Stomach (tissue), 8 donors: ENCODE measurements at regions not wholly inside any gene's neighbourhood (a gene's known extent, or its start where the extent isn't known, plus 50 kb on each side); places are given as distances from the start of the nearest gene placed in this dataset.

Experiments
- DNase-seq, 2 donors: peaks; one replicate each; pipeline versions ENCODE4 v3.0.0 to v3.0.0-alpha.2; 2013 to 2019
- H3K27ac ChIP-seq, 5 donors: fragments of 200-600 bp in 4 of 5; sonication (generic) in 4 of 5; one replicate each; pipeline ENCODE4 v1.5.1; 2013 to 2019; ENCODE audit warnings: mild to moderate bottlenecking in 1 of 5, moderate library complexity in 1 of 5
- H3K27me3 ChIP-seq, 3 donors: fragments of 200-600 bp; sonication (generic); one replicate each; pipeline ENCODE4 v1.5.1; 2017 to 2019; ENCODE audit warnings: mixed run types in 1 of 3
- H3K36me3 ChIP-seq, 4 donors: fragments of 200-600 bp; sonication (generic); 1 replicate in 3 of 4; 2 replicates in 1 of 4; pipeline ENCODE4 v1.5.1; 2016 to 2019
- H3K4me1 ChIP-seq, 4 donors: fragments of 200-600 bp; sonication (generic); one replicate each; pipeline ENCODE4 v1.5.1; 2016 to 2019
- H3K4me3 ChIP-seq, 4 donors: fragments of 200-600 bp; sonication (generic) in 3 of 4; one replicate each; pipeline ENCODE4 v1.5.1; 2016 to 2019; ENCODE audit warnings: mild to moderate bottlenecking in 1 of 4
- H3K9me3 ChIP-seq, 4 donors: fragments of 200-600 bp; sonication (generic); one replicate each; pipeline ENCODE4 v1.5.1; 2016 to 2019
- EP300 ChIP-seq: sonication (generic); formaldehyde crosslinking; IDR thresholded peaks from one replicate; pipeline ENCODE4 v1.6.1; 2017; ENCODE audit warnings: antibody characterized with exemption
- POLR2A ChIP-seq, 4 donors: fragments of 450-650 bp; IDR thresholded peaks; one replicate each; pipeline ENCODE4 v1.6.1; 2016; ENCODE audit warnings: antibody characterized with exemption in 4 of 4, control low read depth in 2 of 4, mild to moderate bottlenecking in 1 of 4, moderate library complexity in 1 of 4
- POLR2AphosphoS5 ChIP-seq, 3 donors: sonication (generic); formaldehyde crosslinking; IDR thresholded peaks; one replicate each; pipeline ENCODE4 v1.6.1; 2016; ENCODE audit warnings: antibody characterized with exemption in 3 of 3
- WGBS, 5 donors: extraction: QIAGEN DNeasy Blood & Tissue Kit in 3 of 5; methylation state at CpG; one replicate each; pipeline versions ENCODE4 v1.1.5 to v1.1.7; 2013 to 2018; 5-methylcytosine and 5-hydroxymethylcytosine counted together
- intact Hi-C: fragments of 100-400 bp; cut with DNase I; formaldehyde crosslinking; loops from one replicate; pipeline ENCODE4 v1.15.1; 2023; ENCODE audit warnings: low total_unique reads
- TF ChIP-seq, protein P1 (sequence below), 7 experiments: fragments of 450-650 bp in 4 of 7; fragments of 200-600 bp in 3 of 7; sonication (generic) in 3 of 7; IDR thresholded peaks; one replicate each; pipeline ENCODE4 v1.5.1; 2016 to 2019; ENCODE audit warnings: antibody characterized with exemption in 7 of 7, control low read depth in 2 of 7, mild to moderate bottlenecking in 1 of 7
- donor health status: healthy with polysubstance abuse.
- donor health status: Bipolar disorder and iron deficiency.
- donor health status: healthy.

DNA sequence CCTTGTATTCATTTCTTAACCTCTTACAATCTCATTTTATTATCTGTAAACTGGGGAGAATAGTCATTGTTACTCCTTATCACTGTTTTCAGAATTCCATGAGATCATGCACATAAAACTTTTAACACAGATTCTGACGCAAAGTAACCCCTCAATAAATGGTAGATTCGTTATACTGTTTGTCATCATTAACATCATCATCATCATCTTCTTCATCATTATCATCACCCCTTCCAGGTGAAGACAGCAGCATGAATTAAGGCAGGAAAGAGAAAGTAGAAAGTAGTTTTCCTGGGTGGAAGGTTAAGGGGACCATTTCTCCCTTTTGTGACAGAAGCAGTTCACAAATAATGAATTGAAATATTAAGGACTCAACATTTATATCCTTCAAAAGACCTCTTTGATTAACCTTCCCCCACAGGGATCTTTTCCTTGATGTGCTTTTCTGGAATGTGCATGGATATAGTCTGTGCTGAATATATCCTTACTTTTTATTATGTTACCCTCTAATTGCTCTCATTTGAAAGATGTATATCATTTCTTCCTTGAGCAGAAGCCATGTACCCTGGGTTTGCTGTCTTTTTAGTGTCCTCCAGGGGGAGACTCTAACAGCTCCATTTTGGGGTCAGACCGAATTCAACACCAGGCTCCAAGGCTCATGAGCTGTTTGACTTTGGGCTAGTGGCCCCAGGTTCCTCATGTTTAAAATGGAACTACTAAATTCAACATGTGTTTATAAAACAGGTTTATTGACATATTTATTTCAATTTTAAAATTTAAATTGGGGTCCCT lies 1029.9 kb upstream of the WWC1 start:
- intact Hi-C loops: no loop called here
- Histone ChIP-seq H3K4me1 (no peaks in the 10 kb centered on the region), H3K27ac (no peak overlapping the region), H3K4me3 (no peak overlapping the region), H3K9me3 (no peaks in the 10 kb centered on the region), H3K36me3 (no peaks in the 10 kb centered on the region), H3K27me3 (no peaks in the 10 kb centered on the region)
- TF ChIP-seq EP300 (no peak), POLR2AphosphoS5 (IDR thresholded peaks at IDR 0.05) (no peak)
- TF ChIP-seq, protein P1, sequence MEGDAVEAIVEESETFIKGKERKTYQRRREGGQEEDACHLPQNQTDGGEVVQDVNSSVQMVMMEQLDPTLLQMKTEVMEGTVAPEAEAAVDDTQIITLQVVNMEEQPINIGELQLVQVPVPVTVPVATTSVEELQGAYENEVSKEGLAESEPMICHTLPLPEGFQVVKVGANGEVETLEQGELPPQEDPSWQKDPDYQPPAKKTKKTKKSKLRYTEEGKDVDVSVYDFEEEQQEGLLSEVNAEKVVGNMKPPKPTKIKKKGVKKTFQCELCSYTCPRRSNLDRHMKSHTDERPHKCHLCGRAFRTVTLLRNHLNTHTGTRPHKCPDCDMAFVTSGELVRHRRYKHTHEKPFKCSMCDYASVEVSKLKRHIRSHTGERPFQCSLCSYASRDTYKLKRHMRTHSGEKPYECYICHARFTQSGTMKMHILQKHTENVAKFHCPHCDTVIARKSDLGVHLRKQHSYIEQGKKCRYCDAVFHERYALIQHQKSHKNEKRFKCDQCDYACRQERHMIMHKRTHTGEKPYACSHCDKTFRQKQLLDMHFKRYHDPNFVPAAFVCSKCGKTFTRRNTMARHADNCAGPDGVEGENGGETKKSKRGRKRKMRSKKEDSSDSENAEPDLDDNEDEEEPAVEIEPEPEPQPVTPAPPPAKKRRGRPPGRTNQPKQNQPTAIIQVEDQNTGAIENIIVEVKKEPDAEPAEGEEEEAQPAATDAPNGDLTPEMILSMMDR (IDR thresholded peaks at IDR 0.05): no peak
- 67 to 83% (median 71%) methylated on average over 3 of the region's 3 CpGs for WGBS, 5 donors
- no peak for DNase-seq

DNA sequence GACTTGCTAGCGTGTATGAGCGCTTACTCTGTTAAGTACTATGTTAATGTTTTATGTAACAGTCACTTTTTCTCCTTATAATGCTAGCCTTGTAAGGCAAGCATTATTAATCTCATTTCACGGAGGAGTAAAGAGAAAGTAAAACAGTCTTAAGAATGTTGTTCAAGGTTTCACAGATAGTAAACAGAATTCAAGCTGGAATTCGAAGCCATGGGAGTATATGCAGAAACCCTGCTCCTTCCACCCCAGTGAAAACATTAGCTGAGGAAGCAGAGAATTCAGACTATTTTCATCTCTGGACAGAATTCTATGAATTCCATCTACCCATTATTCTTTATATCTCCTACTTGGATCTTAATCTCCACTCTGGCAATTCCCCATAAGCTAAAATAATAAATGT lies 1028.3 kb upstream of the WWC1 start:
- Histone ChIP-seq H3K36me3 (no peaks in the 10 kb centered on the region), H3K27me3 (no peaks in the 10 kb centered on the region), H3K4me1 (no peaks in the 10 kb centered on the region), H3K9me3 (no peaks in the 10 kb centered on the region), H3K4me3 (no peak overlapping the region), H3K27ac (no peak overlapping the region)
- intact Hi-C loops: no loop called here
- TF ChIP-seq POLR2A (IDR thresholded peaks at IDR 0.05) (no peak), EP300 (no peak), POLR2AphosphoS5 (IDR thresholded peaks at IDR 0.05) (no peak)
- TF ChIP-seq, protein P1 (IDR thresholded peaks at IDR 0.05): no peak
- no peak for DNase-seq
- WGBS, 5 donors: 49 to 78% (median 60%) methylated on average over 4 of the region's 4 CpGs

DNA sequence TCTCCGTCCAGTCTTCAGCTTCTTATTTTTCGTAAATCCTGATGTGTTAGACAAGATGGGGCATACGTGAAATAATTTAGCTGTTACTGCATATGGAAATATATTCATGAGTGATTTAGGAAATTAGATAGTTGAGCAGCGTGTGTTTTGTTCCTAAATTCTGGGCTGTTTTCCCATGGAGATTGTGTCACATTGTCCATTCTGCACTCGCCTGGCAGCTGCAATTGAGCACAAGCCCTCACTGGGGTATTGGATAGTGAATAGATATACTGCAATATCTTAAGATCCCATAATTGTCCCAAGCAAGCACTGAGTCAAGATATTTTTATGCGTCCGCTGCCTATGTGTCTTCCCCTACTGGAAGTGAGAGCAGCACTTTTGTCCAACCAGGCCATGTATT lies 1027.1 kb upstream of the WWC1 start:
- no peak overlapping the region for H3K27ac ChIP-seq
- no peak for DNase-seq
- H3K36me3 ChIP-seq: no peaks in the 10 kb centered on the region
- intact Hi-C loops: no loop called here
- no peak for TF ChIP-seq POLR2A (IDR thresholded peaks at IDR 0.05)
- no peak for TF ChIP-seq EP300
- TF ChIP-seq POLR2AphosphoS5 (IDR thresholded peaks at IDR 0.05): no peak
- TF ChIP-seq, protein P1 (IDR thresholded peaks at IDR 0.05): no peak
- no peak overlapping the region for H3K4me3 ChIP-seq
- 88 to 89% (median 88%) methylated on average over 7 of the region's 7 CpGs for WGBS, 5 donors
- H3K27me3 ChIP-seq: no peaks in the 10 kb centered on the region
- H3K4me1 ChIP-seq: no peaks in the 10 kb centered on the region
- H3K9me3 ChIP-seq: no peaks in the 10 kb centered on the region

DNA sequence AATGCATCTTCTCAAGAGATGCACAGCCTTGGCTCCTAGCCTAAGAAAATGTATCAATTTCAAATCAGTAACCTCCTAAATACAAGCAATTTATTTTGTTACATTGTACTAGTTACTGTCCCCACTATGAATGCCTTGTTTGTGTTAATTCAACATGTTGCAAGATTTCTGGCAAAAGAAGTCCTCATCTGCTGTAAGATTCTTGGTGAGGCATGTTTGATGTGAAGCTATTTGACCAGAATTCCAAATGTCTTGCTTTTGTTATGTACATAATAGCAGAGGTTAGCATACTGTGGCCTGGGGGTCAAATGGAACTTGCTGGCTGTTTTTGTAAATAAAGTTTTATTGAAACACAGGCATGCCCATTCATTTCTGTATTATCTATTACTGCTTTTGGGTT lies 1023.1 kb upstream of the WWC1 start:
- intact Hi-C loops: no loop called here
- no peak for DNase-seq
- TF ChIP-seq POLR2AphosphoS5 (IDR thresholded peaks at IDR 0.05): no peak
- Histone ChIP-seq H3K36me3 (no peaks in the 10 kb centered on the region), H3K27ac (no peak overlapping the region), H3K4me3 (no peak overlapping the region), H3K9me3 (no peaks in the 10 kb centered on the region), H3K27me3 (no peaks in the 10 kb centered on the region), H3K4me1 (no peaks in the 10 kb centered on the region)

DNA sequence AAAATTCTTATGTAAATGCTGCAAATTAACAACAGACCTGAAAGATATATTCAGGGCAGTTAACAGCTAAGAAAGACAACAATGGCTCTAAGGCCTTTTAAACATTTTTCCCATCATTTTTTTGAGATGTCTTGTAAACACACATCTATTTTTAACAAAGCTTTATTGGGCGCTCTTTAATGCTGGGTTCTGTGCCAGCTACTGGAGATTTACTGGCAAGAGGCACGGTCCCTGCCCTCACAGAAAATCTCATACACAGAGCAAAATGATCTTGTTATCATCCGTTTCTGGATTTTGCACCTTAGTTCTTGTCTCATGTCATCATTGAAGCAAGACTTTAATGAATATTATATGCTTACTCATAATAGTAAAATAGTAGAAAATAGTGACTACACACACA lies 1022.3 kb upstream of the WWC1 start:
- Histone ChIP-seq H3K27me3 (no peaks in the 10 kb centered on the region), H3K27ac (no peak overlapping the region), H3K9me3 (peaks cover 0 to 4% (median 0%) of the 10 kb centered on the region in 4 donors), H3K4me1 (no peaks in the 10 kb centered on the region), H3K36me3 (no peaks in the 10 kb centered on the region), H3K4me3 (no peak overlapping the region)
- intact Hi-C loops: no loop called here
- TF ChIP-seq POLR2A (IDR thresholded peaks at IDR 0.05) (no peak), POLR2AphosphoS5 (IDR thresholded peaks at IDR 0.05) (no peak), EP300 (no peak)
- TF ChIP-seq, protein P1 (IDR thresholded peaks at IDR 0.05): no peak
- 46 to 82% (median 69%) methylated on average over 3 of the region's 3 CpGs for WGBS, 5 donors
- DNase-seq: no peak
